ENCODE measurements at regions not wholly inside any gene's neighbourhood (a gene's known extent, or its start where the extent isn't known, plus 50 kb on each side); places are given as distances from the start of the nearest gene placed in this dataset.

- ATAC-seq (no peak), DNase-seq (no peak)
- intact Hi-C loops (cut with micrococcal nuclease): no loop called here
- Histone ChIP-seq H3F3A (ENCODE audit: low read length, unreplicated experiment) (no peaks in the 10 kb centered on the region), H3K79me2 (ENCODE audit: low read length) (no peaks in the 10 kb centered on the region), H3K9me2 (replicated peaks; ENCODE audit: low read length) (no peaks in the 10 kb centered on the region), H3K9ac (ENCODE audit: low read length) (no peak overlapping the region), H3K27ac (ENCODE audit: low read length) (no peak overlapping the region), H4K20me1 (ENCODE audit: low read length) (no peaks in the 10 kb centered on the region), H3K27me3 (ENCODE audit: low read length) (peaks cover 26% of the 10 kb centered on the region), H2AFZ (ENCODE audit: low read length) (no peak overlapping the region), H3K4me1 (ENCODE audit: insufficient read depth, low read length) (no peaks in the 10 kb centered on the region), H3K9me3 (ENCODE audit: low read length) (no peaks in the 10 kb centered on the region), H3K4me2 (ENCODE audit: low read length) (no peak overlapping the region), H3K4me3 (ENCODE audit: low read length) (no peak overlapping the region), H3K36me3 (ENCODE audit: low read depth, low read length) (no peaks in the 10 kb centered on the region)
- POLR2A ChIA-PET (ENCODE audit: unreplicated experiment): no interaction called here
- CTCF ChIA-PET: no interaction called here
- no TSS peak for BruUV-seq (replicated peaks)
- TF ChIP-seq EZH2phosphoT487 (IDR thresholded peaks at IDR 0.05; ENCODE audit: borderline replicate concordance, low read length) (no peak), CTCF (conservative IDR thresholded peaks at IDR 0.05; ENCODE audit: low read depth, low read length) (no peak), EZH2 (IDR thresholded peaks at IDR 0.05; ENCODE audit: low read length, unreplicated experiment) (no peak)
Observed at GRCh38 chr2:128783193-128783671, 464.6 kb upstream of the HS6ST1 start.

DNA sequence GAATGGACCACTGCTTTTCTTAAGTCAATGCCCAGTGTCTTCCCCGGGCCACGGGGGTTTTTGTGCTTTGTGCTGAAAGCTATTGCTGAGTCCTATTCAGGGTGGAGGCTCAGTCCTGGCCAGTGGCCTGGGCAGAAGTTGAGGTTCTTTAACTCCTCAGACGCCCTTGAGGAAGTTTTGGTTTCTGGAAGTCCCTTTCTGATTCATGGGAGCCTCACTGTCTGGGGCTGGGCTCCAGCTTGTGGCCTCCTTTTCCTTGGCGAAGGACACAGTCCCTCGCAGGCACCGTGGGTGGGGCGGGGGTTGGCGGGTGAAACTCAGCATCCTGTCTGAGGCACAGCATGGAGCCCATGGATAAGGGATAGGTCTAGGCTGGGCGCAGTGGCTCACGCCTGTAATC is 465.2 kb upstream of the HS6ST1 start:
- DNase-seq: no peak
- no peak overlapping the region for H2AFZ ChIP-seq (ENCODE audit: low read length)
- H3K36me3 ChIP-seq (ENCODE audit: low read depth, low read length): no peaks in the 10 kb centered on the region
- TF ChIP-seq EZH2phosphoT487 (IDR thresholded peaks at IDR 0.05; ENCODE audit: borderline replicate concordance, low read length) (no peak), EZH2 (IDR thresholded peaks at IDR 0.05; ENCODE audit: low read length, unreplicated experiment) (no peak), CTCF (conservative IDR thresholded peaks at IDR 0.05; ENCODE audit: low read depth, low read length) (no peak)
- no peak overlapping the region for H3K4me2 ChIP-seq (ENCODE audit: low read length)
- ChIA-PET CTCF (no interaction called here), POLR2A (ENCODE audit: unreplicated experiment) (no interaction called here)
- no peaks in the 10 kb centered on the region for H3K4me1 ChIP-seq (ENCODE audit: insufficient read depth, low read length)
- H3K4me3 ChIP-seq (ENCODE audit: low read length): no peak overlapping the region
- peaks cover 19% of the 10 kb centered on the region for H3K27me3 ChIP-seq (ENCODE audit: low read length)
- no TSS peak for BruUV-seq (replicated peaks)
- H3K27ac ChIP-seq (ENCODE audit: low read length): no peak overlapping the region
- no peaks in the 10 kb centered on the region for H3F3A ChIP-seq (ENCODE audit: low read length, unreplicated experiment)
- no peaks in the 10 kb centered on the region for H3K9me2 ChIP-seq (replicated peaks; ENCODE audit: low read length)
- H3K79me2 ChIP-seq (ENCODE audit: low read length): no peaks in the 10 kb centered on the region
- no peaks in the 10 kb centered on the region for H4K20me1 ChIP-seq (ENCODE audit: low read length)
- intact Hi-C loops (cut with micrococcal nuclease): no loop called here
- no peak for ATAC-seq
- H3K9me3 ChIP-seq (ENCODE audit: low read length): no peaks in the 10 kb centered on the region
- H3K9ac ChIP-seq (ENCODE audit: low read length): no peak overlapping the region

DNA sequence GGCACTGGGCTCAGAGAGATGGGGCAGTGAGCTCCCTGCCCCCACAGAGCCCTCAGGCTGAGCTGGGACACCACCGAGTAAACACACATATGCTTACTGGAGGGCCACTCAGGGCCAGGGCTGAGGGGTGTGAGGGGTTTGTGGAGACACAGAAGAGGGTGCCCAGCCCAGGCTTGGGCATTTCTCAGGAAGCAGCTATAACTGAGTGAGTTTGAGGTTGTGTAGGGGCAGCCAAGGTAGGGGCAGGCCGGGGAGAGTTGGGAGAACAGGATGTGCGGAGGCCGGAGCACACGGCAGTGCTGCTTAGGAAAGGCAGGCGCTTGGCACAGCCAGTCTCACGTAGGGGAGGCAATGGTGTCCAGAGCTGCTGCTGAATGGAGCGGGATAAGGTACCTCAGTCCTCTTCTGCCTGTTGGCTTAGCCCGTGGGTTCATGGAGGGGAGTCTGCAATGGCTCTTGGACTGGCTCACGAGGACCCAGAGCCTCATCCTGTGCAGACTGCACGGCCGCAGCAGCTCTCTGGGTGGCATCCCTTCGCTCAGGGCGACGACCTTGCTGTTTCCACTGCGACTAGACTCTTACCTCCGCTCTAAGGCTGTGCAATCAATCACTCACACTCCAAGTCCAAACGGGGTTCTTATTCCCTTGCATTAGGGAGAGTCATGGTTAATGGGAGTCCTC is 466.1 kb upstream of the HS6ST1 start:
- Histone ChIP-seq H3K27me3 (ENCODE audit: low read length) (peaks cover 18% of the 10 kb centered on the region; the same call in 1 of the 2 replicates), H3K9ac (ENCODE audit: low read length) (no peak overlapping the region), H3K27ac (ENCODE audit: low read length) (no peak overlapping the region), H3K9me2 (replicated peaks; ENCODE audit: low read length) (no peaks in the 10 kb centered on the region), H3K4me1 (ENCODE audit: insufficient read depth, low read length) (no peaks in the 10 kb centered on the region), H3K9me3 (ENCODE audit: low read length) (no peaks in the 10 kb centered on the region), H3K36me3 (ENCODE audit: low read depth, low read length) (no peaks in the 10 kb centered on the region), H2AFZ (ENCODE audit: low read length) (no peak overlapping the region), H4K20me1 (ENCODE audit: low read length) (no peaks in the 10 kb centered on the region), H3K4me2 (ENCODE audit: low read length) (no peak overlapping the region), H3F3A (ENCODE audit: low read length, unreplicated experiment) (no peaks in the 10 kb centered on the region), H3K79me2 (ENCODE audit: low read length) (no peaks in the 10 kb centered on the region), H3K4me3 (ENCODE audit: low read length) (no peak overlapping the region)
- ChIA-PET CTCF (no interaction called here), POLR2A (ENCODE audit: unreplicated experiment) (no interaction called here)
- TF ChIP-seq EZH2phosphoT487 (IDR thresholded peaks at IDR 0.05; ENCODE audit: borderline replicate concordance, low read length): no peak
- no TSS peak for BruUV-seq (replicated peaks)
- no peak for ATAC-seq
- no peak for DNase-seq
- intact Hi-C loops (cut with micrococcal nuclease): no loop called here
